Activated CD4-positive, alpha-beta T cell treated with anti-CD3 and anti-CD28 coated beads for 36 hours (primary cell): ENCODE measurements at regions not wholly inside any gene's neighbourhood (a gene's known extent, or its start where the extent isn't known, plus 50 kb on each side); places are given as distances from the start of the nearest gene placed in this dataset.
"Not testable (repeated sequence)": the region's sequence is repeated elsewhere in the genome, so short reads cannot be mapped to it uniquely, and the experiment has no call there.

Experiments
- ATAC-seq: fragments of 200-7000 bp; cut with Tn5 transposase; one replicate; pipeline ENCODE4 v1.10.0; 2021; ENCODE audit warnings: mild to moderate bottlenecking, moderate library complexity
- CTCF ChIA-PET: fragments of 350-600 bp; sonication (Branson Sonifier 250); formaldehyde crosslinking; loops from one replicate; lab custom pipeline; 2021; ENCODE audit warnings: antibody characterized with exemption; lab: Charles Lee
- POLR2A ChIA-PET: fragments of 350-600 bp; sonication (Branson Sonifier 250); formaldehyde crosslinking; loops from one replicate; lab custom pipeline; 2021; ENCODE audit warnings: antibody characterized with exemption, inconsistent platforms; lab: Charles Lee
- DNase-seq: peaks from one replicate; pipeline ENCODE4 v3.0.0-alpha.2; 2020
- H3K27ac Mint-ChIP-seq: one replicate; pipeline ENCODE4 v1.8.0; 2021; ENCODE audit warnings: mixed read lengths
- H3K27me3 Mint-ChIP-seq: one replicate; pipeline ENCODE4 v1.8.0; 2021; ENCODE audit warnings: mixed read lengths
- H3K36me3 Mint-ChIP-seq: one replicate; pipeline ENCODE4 v1.8.0; 2021; ENCODE audit warnings: low read depth, mixed read lengths
- H3K4me1 Mint-ChIP-seq: one replicate; pipeline ENCODE4 v1.8.0; 2021; ENCODE audit warnings: mixed read lengths
- H3K4me3 Mint-ChIP-seq: one replicate; pipeline ENCODE4 v1.8.0; 2021; ENCODE audit warnings: mild to moderate bottlenecking, moderate library complexity, mixed read lengths
- H3K9me3 Mint-ChIP-seq: one replicate; pipeline ENCODE4 v1.8.0; 2021; ENCODE audit warnings: low read depth, mixed read lengths
- intact Hi-C, 2 experiments: fragments of 100-400 bp; cut with DNase I in 1 of 2; cut with micrococcal nuclease in 1 of 2; formaldehyde crosslinking; loops; one replicate each; pipeline versions ENCODE4 v1.14.2 to v1.15.1; 2022 to 2024; cut with DNase I, micrococcal nuclease

GRCh38 chr1:215432483-215433227 lies 134.4 kb upstream of the KCTD3 start:
- H3K36me3 Mint-ChIP-seq, POLR2A ChIA-PET, CTCF ChIA-PET, ATAC-seq, H3K27ac Mint-ChIP-seq, intact Hi-C loops, H3K4me3 Mint-ChIP-seq, H3K4me1 Mint-ChIP-seq, H3K27me3 Mint-ChIP-seq, DNase-seq, H3K9me3 Mint-ChIP-seq: not testable (repeated sequence)

- ChIA-PET CTCF (no interaction called here), POLR2A (no interaction called here)
- Mint-ChIP-seq H3K27ac (no peak overlapping the region), H3K4me1 (no peaks in the 10 kb centered on the region), H3K9me3 (peaks cover 2% of the 10 kb centered on the region), H3K27me3 (no peaks in the 10 kb centered on the region), H3K36me3 (no peaks in the 10 kb centered on the region), H3K4me3 (no peak overlapping the region)
- intact Hi-C loops, result no loop called here
- DNase-seq, result no peak
- no peak for ATAC-seq
These were observed 133.9 kb upstream of the KCTD3 start for GRCh38 chr1:215433237-215433636.

- ATAC-seq (no peak), DNase-seq (no peak)
- ChIA-PET CTCF (no interaction called here), POLR2A (no interaction called here)
- Mint-ChIP-seq H3K9me3 (peaks cover 19% of the 10 kb centered on the region), H3K27ac (no peak overlapping the region), H3K27me3 (no peaks in the 10 kb centered on the region), H3K4me1 (no peaks in the 10 kb centered on the region), H3K36me3 (no peaks in the 10 kb centered on the region), H3K4me3 (no peak overlapping the region)
- intact Hi-C loops, result no loop called here
These were observed 127.6 kb upstream of the KCTD3 start for GRCh38 chr1:215439549-215439948.

GRCh38 chr1:215444715-215445414 lies 122.2 kb upstream of the KCTD3 start:
- ATAC-seq, result no peak
- intact Hi-C loops, result no loop called here
- Mint-ChIP-seq H3K27me3 (peaks cover 1% of the 10 kb centered on the region), H3K9me3 (peaks cover 12% of the 10 kb centered on the region), H3K4me1 (no peaks in the 10 kb centered on the region), H3K36me3 (no peaks in the 10 kb centered on the region), H3K27ac (no peak overlapping the region), H3K4me3 (no peak overlapping the region)
- ChIA-PET CTCF (interaction anchor here (0.6 kb wide), 1 partner anchor 482 kb away, joined by 3 read pairs; no protein-coding TSS in a partner anchor), POLR2A (no interaction called here)
- no peak for DNase-seq

- H3K9me3 Mint-ChIP-seq, POLR2A ChIA-PET, intact Hi-C loops, H3K27ac Mint-ChIP-seq, H3K4me3 Mint-ChIP-seq, ATAC-seq, DNase-seq, H3K36me3 Mint-ChIP-seq, H3K27me3 Mint-ChIP-seq, H3K4me1 Mint-ChIP-seq: not testable (repeated sequence)
- CTCF ChIA-PET, result interaction anchor here (0.6 to 0.8 kb wide), 2 partner anchors 40 to 625 kb away, joined by 3 read pairs; no protein-coding TSS in a partner anchor
These were observed 119.1 kb upstream of the KCTD3 start for GRCh38 chr1:215448014-215448413.

DNA sequence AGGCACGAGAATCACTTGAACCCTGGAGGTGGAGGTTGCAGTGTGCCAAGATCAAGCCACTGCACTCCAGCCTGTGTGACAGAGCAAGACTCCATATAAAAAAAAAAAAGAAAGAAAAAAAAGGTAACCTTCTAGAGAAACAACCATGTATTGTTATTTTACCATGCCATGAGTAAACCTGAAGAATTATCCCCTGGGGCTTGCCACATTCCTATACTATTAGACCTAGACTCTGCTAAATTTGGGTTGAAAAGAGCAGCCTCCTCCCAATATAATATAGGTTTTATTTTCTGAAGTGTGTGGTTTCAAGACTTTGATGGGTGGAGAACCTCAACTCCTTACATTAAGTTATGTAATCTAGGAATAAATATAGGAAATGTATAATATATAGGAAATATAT lies 118.0 kb upstream of the KCTD3 start:
- ATAC-seq, H3K36me3 Mint-ChIP-seq, intact Hi-C loops, H3K27me3 Mint-ChIP-seq, H3K4me3 Mint-ChIP-seq, H3K4me1 Mint-ChIP-seq, H3K27ac Mint-ChIP-seq, POLR2A ChIA-PET, H3K9me3 Mint-ChIP-seq, DNase-seq: not testable (repeated sequence)
- CTCF ChIA-PET, result interaction anchor here (0.6 kb wide), 1 partner anchor 35 kb away, joined by 3 read pairs; no protein-coding TSS in a partner anchor

DNA sequence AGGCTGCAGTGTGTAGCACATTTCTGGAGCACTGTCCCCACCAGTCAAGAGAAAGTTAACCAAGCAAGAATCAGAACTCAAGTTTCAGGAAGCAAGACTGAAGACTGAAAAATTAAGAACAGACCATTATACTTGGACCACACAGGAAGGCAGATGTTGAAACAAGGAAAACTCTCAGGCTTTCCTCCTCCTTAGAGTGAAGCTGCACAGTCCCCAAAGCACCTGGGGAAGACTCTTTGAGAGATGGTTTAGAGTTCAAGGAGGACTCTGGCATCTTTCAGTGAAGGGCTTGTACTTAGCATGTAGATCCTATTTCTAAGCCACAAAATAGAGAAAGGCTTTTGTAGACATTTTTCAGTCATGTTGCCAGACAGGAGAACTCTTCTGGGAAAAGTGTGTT lies 113.7 kb upstream of the KCTD3 start:
- Mint-ChIP-seq H3K27me3 (peaks cover 2% of the 10 kb centered on the region), H3K4me1 (no peaks in the 10 kb centered on the region), H3K4me3 (no peak overlapping the region), H3K27ac (no peak overlapping the region), H3K36me3 (no peaks in the 10 kb centered on the region), H3K9me3 (no peaks in the 10 kb centered on the region)
- DNase-seq (no peak), ATAC-seq (no peak)
- CTCF ChIA-PET, result no interaction called here
- POLR2A ChIA-PET, result no interaction called here
- intact Hi-C loops, result no loop called here

DNA sequence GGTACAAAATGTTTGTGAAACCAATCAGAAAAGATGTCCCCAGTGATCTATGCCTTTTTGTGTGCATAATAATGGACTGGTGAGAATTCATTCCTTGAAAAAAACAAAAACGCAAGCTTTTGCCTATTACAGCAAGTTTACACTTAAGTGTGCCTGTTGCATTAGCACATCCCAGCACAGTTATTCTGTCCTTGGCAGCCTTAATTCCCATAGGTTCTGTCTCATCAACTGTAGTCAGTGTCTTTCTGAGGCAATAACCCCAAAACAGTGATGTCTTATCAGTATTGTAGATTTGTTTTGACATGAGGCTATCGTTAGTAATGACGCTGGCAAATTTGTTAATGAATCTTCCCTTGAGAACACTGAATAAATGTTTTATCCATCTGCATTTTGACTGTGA lies 109.9 kb upstream of the KCTD3 start:
- POLR2A ChIA-PET, result no interaction called here
- ATAC-seq (no peak), DNase-seq (no peak)
- H3K27me3 Mint-ChIP-seq, result no peaks in the 10 kb centered on the region
- H3K9me3 Mint-ChIP-seq, result no peaks in the 10 kb centered on the region
- H3K4me3 Mint-ChIP-seq, result no peak overlapping the region
- H3K4me1 Mint-ChIP-seq, result no peaks in the 10 kb centered on the region
- intact Hi-C loops, result no loop called here
- H3K36me3 Mint-ChIP-seq, result no peaks in the 10 kb centered on the region
- CTCF ChIA-PET, result no interaction called here
- no peak overlapping the region for H3K27ac Mint-ChIP-seq

- no peak overlapping the region for H3K4me3 Mint-ChIP-seq
- no peak overlapping the region for H3K27ac Mint-ChIP-seq
- H3K4me1 Mint-ChIP-seq, result no peaks in the 10 kb centered on the region
- H3K27me3 Mint-ChIP-seq, result peaks cover 2% of the 10 kb centered on the region
- DNase-seq, result no peak
- intact Hi-C loops, result no loop called here
- no peak for ATAC-seq
- ChIA-PET CTCF (no interaction called here), POLR2A (no interaction called here)
- H3K9me3 Mint-ChIP-seq, result no peaks in the 10 kb centered on the region
- no peaks in the 10 kb centered on the region for H3K36me3 Mint-ChIP-seq
These were observed 109.0 kb upstream of the KCTD3 start for GRCh38 chr1:215458104-215458503.

GRCh38 chr1:215458562-215458961 lies 108.5 kb upstream of the KCTD3 start:
- H3K4me1 Mint-ChIP-seq, result no peaks in the 10 kb centered on the region

DNA sequence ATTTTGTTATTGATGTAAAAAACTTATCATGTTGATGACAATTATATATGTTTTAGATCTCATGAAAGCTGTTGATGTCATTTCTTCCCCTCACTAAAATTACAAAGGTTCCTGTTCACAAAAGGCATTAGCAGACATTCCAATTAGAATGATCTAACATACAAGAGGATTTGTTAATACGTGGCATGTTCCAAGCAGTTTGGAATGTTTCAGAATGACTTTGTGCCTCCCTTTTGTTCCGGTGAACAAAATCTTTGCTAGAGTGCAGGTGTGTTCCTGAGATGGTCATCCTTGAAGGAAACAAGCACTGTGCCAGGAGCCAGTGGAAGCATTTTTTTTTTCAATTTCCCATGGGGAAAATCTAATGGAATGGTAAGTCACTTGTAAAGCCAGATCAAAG lies 108.0 kb upstream of the KCTD3 start:
- ChIA-PET POLR2A (no interaction called here), CTCF (no interaction called here)
- H3K9me3 Mint-ChIP-seq, result no peaks in the 10 kb centered on the region
- intact Hi-C loops, result no loop called here
- DNase-seq (no peak), ATAC-seq (no peak)
- no peaks in the 10 kb centered on the region for H3K4me1 Mint-ChIP-seq
- no peak overlapping the region for H3K27ac Mint-ChIP-seq
- H3K36me3 Mint-ChIP-seq, result no peaks in the 10 kb centered on the region
- peaks cover 2% of the 10 kb centered on the region for H3K27me3 Mint-ChIP-seq
- no peak overlapping the region for H3K4me3 Mint-ChIP-seq

More at GRCh38 chr1:215458562-215458961, 108.5 kb upstream of the KCTD3 start:
- intact Hi-C loops, result no loop called here
- DNase-seq (no peak), ATAC-seq (no peak)
- H3K27me3 Mint-ChIP-seq, result peaks cover 2% of the 10 kb centered on the region
- ChIA-PET POLR2A (no interaction called here), CTCF (no interaction called here)
- no peak overlapping the region for H3K27ac Mint-ChIP-seq
- H3K36me3 Mint-ChIP-seq, result no peaks in the 10 kb centered on the region
- H3K4me3 Mint-ChIP-seq, result no peak overlapping the region
- no peaks in the 10 kb centered on the region for H3K9me3 Mint-ChIP-seq

GRCh38 chr1:215466361-215466760 lies 100.7 kb upstream of the KCTD3 start:
- intact Hi-C loops, result no loop called here
- DNase-seq, result no peak
- ATAC-seq, result no peak
- ChIA-PET POLR2A (no interaction called here), CTCF (no interaction called here)
- no peak overlapping the region for H3K27ac Mint-ChIP-seq
- H3K4me3 Mint-ChIP-seq, result no peak overlapping the region
- no peaks in the 10 kb centered on the region for H3K4me1 Mint-ChIP-seq
- no peaks in the 10 kb centered on the region for H3K9me3 Mint-ChIP-seq
- peaks cover 4% of the 10 kb centered on the region for H3K27me3 Mint-ChIP-seq
- H3K36me3 Mint-ChIP-seq, result no peaks in the 10 kb centered on the region
